NCI-H2107 treated with DMSO at 0.1 percent for 48 hours (cell line): ENCODE measurements at regions not wholly inside any gene's neighbourhood (a gene's known extent, or its start where the extent isn't known, plus 50 kb on each side); places are given as distances from the start of the nearest gene placed in this dataset.

Source experiments
- DNase-seq: peaks from one replicate; lab custom pipeline; 2025; ENCODE audit not compliant: unreplicated experiment; lab: John Stamatoyannopoulos, UW

DNA sequence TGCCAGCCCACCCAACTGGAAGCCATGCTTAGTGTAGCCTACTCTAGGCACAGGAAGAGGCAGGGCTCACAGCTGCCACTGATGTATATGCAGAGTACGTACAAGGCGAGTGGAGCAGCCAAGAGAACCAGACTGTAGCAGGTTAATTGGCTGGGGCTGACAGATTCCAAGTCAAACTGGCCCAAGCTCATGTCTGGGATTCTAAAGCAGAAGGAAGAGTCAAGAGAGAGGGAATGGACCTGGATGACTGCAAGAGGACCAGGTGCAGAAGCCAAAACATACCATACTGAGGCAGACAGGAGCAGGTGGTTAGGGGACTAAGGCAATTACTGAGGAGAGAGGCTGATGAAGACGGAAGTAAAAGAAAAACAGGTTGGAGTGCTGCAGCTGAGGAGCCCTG, 51.3 kb upstream of the LRRN2 start:
- peak; percentile 78 for DNase-seq

DNA sequence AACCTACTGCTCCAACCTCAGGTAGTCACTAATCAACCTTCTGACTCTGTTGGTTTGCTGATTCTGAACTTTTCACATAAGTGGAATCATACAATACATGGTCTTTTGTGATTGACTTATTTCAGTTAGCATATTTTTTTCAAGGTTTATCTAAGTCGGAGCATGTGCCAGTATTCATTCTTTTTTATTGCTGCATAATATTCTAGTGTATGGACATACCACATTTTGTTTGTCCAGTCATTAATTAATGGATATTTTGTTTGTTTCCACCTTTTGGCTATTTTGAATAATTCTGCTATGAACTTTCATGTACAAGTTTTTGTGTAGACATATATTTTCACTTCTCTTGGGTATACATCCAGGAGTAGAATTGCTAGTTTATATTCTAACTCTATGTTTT, 53.0 kb upstream of the LRRN2 start:
- DNase-seq, result no peak

- no peak for DNase-seq
Measured at GRCh38 chr1:204740354-204740753, 54.8 kb upstream of the LRRN2 start.

DNA sequence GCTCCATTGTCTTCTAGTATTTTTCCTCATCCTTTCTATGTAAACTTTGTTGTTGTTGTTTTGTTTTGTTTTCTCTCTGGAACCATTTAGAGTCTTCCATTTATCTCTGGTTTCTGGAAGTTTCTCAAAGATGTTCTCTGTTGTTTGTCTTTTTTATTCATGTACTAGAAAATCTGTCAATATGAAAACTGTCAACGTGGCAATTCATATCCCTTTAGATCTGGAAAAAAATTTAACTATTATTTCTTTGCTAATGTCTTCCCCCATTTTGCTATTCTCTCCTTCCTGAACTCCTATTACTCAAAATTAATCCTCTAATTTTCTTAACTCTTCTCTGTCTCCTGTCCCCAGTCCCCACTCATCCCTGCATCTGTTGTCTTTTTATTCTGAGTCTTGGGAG, 55.9 kb upstream of the LRRN2 start:
- DNase-seq, result no peak

DNA sequence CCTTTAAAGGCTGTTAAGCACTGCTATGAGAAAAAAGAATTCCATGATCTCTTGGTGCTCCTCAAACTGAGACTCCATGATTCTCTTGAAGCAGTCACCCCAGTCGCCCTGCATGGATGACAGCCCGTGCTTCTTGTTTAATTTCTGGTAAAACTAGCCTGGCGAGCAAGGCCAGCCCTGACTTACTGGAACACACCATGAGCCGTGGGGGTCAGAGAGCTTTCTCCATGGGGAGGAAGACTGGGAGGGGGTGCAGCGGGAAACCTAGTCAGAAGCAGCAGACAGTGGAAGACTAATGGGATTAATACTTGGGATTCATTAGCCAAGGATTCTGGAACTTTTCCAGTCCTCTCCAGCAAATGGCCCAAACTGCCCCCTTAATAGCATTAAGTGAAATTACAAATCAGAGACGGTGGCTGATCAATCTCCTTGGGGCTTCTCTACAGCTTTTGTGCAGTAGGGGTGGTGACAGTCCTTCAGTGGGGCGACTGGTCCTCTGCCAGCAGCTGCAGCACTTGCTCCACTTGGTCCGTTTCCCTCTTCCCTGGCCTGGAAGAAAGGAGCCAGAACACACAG, 57.2 kb upstream of the LRRN2 start:
- DNase-seq, result no peak

DNA sequence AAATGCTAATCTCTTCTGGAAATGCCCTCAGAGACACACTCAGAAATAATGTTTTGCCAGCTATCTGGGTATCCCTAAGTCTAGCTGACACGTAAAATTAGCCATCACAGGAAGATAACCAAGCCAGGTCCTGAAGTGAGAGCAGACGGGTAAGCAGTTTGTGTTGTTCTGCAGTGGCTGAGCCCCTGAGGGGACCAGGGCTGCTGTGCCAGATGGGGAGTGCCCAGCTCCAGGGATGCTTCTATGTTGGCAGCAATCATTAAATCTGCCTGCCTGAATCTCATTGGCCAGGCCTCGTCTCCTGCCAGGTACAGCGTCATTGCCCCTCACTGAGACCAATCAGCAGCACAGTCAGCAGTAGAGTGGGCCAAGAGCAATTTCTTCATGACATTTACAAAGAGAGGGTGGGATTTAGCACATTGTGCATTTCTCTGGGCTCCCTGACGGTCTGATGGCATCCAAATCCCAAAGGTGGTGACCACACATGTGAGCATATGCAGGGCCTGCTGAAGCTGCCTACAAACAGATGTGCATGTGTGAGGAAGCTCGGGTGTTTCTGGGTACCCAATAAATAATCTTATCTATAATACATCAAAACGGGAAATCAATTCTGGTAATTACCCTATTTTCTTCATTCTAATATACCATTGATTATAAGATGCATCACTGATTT, 58.7 kb upstream of the LRRN2 start:
- DNase-seq, result no peak

DNA sequence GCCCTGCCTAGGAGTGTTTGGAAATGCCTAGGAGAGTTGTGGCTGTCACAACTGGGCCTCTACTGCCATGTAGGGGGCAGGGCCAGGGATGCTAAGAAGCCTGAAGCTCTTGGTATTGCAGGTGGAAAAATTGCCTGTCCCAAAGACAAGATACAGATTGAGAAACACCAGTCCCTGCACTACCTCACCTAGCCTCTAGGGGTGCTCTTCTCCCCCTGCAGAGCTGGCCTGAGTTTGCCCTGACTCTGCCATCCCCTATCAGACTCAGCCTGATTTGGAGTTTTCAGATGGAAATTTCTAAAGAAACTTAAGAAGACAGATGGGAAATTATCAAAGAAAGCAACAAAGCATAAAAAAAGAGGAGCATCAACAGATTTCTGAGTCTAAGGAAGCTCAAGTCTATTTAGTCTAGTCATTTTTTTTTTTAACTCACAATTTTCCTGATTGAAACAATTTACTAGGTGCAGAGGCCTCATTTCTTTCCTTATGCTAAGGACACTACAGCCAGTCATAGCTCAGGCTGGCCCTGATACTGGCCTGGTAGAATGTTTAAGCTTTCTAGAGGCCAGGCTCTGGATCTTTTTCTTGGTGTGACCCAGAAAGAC, 61.4 kb upstream of the LRRN2 start:
- peak; percentile 69 for DNase-seq

DNA sequence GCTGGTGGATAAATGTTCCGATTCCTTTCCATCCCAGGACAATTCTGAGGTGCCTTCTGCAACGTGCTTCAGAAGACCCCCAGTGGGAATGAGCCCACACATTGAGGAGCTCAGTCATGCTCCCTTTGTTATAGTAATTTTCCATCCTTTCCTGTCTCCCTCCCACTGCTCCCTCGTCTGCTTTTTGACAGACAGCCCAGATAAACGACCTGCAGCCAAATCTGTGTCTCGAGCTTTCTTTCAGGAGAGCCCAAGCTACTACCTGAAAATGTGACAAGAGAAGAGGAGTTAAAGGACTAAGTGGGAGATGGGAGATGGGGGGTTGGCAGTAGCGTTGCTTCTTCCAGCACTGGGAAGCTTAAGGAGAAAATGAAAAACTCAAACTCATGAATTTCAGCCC, 65.9 kb upstream of the LRRN2 start:
- no peak for DNase-seq

- no peak for DNase-seq
Measured at GRCh38 chr1:204751883-204752687, 66.5 kb upstream of the LRRN2 start.

GRCh38 chr1:204752688-204753040, 67.1 kb upstream of the LRRN2 start:
- no peak for DNase-seq

- no peak for DNase-seq
Measured at GRCh38 chr1:204754821-204755220, 69.3 kb upstream of the LRRN2 start.

DNA sequence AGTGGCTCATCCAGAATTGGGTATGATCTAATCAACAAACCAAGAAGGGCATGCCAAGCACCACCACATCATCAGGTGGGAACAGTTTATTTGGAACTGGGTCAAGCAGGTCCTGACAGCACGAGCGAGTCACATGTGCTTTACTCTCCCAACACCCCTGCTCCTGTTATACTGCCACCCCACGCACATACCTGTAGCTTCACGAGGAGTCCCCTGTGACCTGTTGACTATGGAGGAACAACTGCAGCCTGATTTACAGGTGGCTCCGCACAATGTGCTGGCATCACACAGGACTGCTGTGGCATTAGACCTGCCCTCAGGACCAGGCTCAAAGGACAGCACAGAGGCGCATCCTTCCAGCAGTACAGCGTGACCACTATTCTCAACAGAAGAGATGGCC, 70.8 kb upstream of the LRRN2 start:
- no peak for DNase-seq

DNA sequence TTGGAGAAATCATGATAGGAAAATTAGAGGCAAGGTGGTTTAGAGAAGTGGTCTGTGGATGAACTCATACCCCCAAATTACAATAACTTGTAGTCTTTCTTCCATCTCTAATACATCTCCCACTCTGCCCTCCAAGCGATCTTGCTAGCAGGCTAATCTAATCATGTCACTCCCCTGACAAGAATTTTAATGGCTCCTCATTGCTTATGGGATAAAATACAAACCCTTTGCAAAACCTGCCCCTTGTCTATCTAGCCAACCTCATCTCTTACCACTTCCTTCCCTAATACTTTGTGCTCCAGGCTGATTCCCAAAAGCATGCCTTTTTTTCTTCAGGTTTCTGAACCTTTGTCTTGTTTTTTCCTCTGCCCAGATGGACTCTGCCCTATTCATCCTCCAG, 71.3 kb upstream of the LRRN2 start:
- no peak for DNase-seq

- no peak for DNase-seq
Measured at GRCh38 chr1:204758601-204759000, 73.1 kb upstream of the LRRN2 start.

DNA sequence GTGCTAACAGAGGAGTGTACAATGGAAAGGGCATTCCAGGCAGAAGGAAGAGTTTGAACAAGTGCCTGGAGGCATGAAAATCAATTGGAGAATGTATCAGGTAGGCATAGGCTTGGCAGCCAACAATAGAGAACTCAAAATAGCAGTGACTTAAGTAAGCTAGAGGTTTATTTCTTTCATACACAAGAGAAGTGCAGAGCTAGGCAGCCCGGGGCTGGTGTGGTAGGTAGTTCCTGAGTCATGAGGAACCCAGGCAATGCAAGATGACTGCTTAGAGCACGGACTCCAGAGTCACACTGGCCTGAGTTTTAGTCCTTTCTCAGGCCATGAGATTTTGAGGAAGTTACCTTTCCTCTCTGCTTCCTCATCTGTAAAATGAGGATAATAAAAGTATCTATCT, 74.8 kb upstream of the LRRN2 start:
- no peak for DNase-seq

- DNase-seq, result peak; percentile 18
Measured at GRCh38 chr1:204760757-204761156, 75.2 kb upstream of the LRRN2 start.

DNA sequence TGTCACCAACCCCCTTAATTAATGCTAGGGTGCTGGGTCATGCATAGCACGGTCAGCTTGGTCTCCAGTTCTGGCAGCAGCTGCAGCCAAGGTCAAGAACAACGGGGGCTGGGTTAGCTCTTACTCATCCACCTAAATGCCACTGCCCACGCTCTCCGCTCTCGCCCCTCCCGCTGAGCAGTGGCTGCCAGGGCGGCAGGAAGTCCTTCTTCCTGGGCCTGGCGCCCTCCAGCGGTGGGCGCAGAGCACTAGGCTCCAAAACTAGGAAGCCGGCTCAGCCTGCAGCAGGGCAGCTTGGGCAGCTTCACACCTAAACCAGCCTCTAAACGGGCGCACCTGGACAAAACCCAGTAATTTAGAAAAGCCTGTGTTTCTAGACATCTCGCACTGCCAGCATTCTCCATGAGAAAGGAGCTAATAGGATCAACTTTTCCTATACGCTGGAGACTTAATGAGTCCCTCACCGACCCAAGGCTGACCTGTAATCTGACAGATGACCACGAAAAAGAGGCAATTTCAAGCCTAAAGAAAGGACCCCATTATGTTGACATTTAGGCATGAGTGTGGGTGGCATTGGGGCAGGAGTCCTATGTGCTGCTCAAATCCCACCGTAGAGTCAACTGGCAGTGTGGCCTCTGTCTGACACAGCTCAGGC, 78.4 kb upstream of the LRRN2 start:
- DNase-seq, result peak; percentile 50

- DNase-seq, result no peak
Measured at GRCh38 chr1:204769997-204770396, 84.5 kb upstream of the LRRN2 start.

GRCh38 chr1:204771358-204771757, 85.8 kb upstream of the LRRN2 start:
- no peak for DNase-seq

GRCh38 chr1:204773246-204773645, 87.7 kb upstream of the LRRN2 start:
- DNase-seq, result no peak

GRCh38 chr1:204775546-204775945, 90.0 kb upstream of the LRRN2 start:
- DNase-seq, result no peak

- no peak for DNase-seq
Measured at GRCh38 chr1:204777591-204777990, 92.1 kb upstream of the LRRN2 start.
